HK-2 (cell line): ENCODE measurements at regions not wholly inside any gene's neighbourhood (a gene's known extent, or its start where the extent isn't known, plus 50 kb on each side); places are given as distances from the start of the nearest gene placed in this dataset.

ENCODE experiments used
- DNase-seq: peaks from one replicate; pipeline ENCODE4 v3.0.0-alpha.2; 2018; ENCODE audit not compliant: unreplicated experiment

- no peak for DNase-seq
These were observed 337.2 kb upstream of the B3GAT1 start for GRCh38 chr11:134749040-134749839.

GRCh38 chr11:134746609-134747008, 334.6 kb upstream of the B3GAT1 start:
- DNase-seq = no peak

GRCh38 chr11:134745456-134745855, 333.4 kb upstream of the B3GAT1 start:
- no peak for DNase-seq

- no peak for DNase-seq
These were observed 331.8 kb upstream of the B3GAT1 start for GRCh38 chr11:134743820-134744195.

- DNase-seq = no peak
These were observed 331.1 kb upstream of the B3GAT1 start for GRCh38 chr11:134742956-134743819.

- no peak for DNase-seq
These were observed 330.2 kb upstream of the B3GAT1 start for GRCh38 chr11:134742224-134742612.

GRCh38 chr11:134741453-134742223, 329.6 kb upstream of the B3GAT1 start:
- no peak for DNase-seq

GRCh38 chr11:134740590-134741261, 328.7 kb upstream of the B3GAT1 start:
- DNase-seq = no peak

- DNase-seq = no peak
These were observed 327.1 kb upstream of the B3GAT1 start for GRCh38 chr11:134739136-134739535.

GRCh38 chr11:134738581-134738980, 326.5 kb upstream of the B3GAT1 start:
- no peak for DNase-seq

- DNase-seq = no peak
These were observed 325.8 kb upstream of the B3GAT1 start for GRCh38 chr11:134737563-134738510.

- no peak for DNase-seq
These were observed 324.4 kb upstream of the B3GAT1 start for GRCh38 chr11:134736251-134736947.

- DNase-seq = no peak
These were observed 322.9 kb upstream of the B3GAT1 start for GRCh38 chr11:134734894-134735293.

- DNase-seq = no peak
These were observed 322.3 kb upstream of the B3GAT1 start for GRCh38 chr11:134734141-134734845.

- no peak for DNase-seq
These were observed 321.6 kb upstream of the B3GAT1 start for GRCh38 chr11:134733646-134734045.

GRCh38 chr11:134731213-134731961, 319.3 kb upstream of the B3GAT1 start:
- no peak for DNase-seq

- DNase-seq = no peak
These were observed 318.6 kb upstream of the B3GAT1 start for GRCh38 chr11:134730561-134731212.

GRCh38 chr11:134730101-134730500, 318.1 kb upstream of the B3GAT1 start:
- DNase-seq = no peak
